Natural killer cell (primary cell): ENCODE measurements at regions not wholly inside any gene's neighbourhood (a gene's known extent, or its start where the extent isn't known, plus 50 kb on each side); places are given as distances from the start of the nearest gene placed in this dataset.

Source experiments
- ATAC-seq, 3 donors: fragments of 150-1000 bp in 2 of 3; fragments of 200-7000 bp in 1 of 3; cut with Tn5 transposase; 1 replicate in 1 of 3; 2 replicates in 2 of 3; pipeline ENCODE4 v1.10.0; 2021; ENCODE audit warnings: mild to moderate bottlenecking in 2 of 3, moderate library complexity in 2 of 3
- DNase-seq, 2 donors: peaks; one replicate each; pipeline versions ENCODE4 v3.0.0 to v3.0.0-alpha.2; 2013 to 2021; ENCODE audit warnings: mixed read lengths in 1 of 2
- H3K27ac ChIP-seq: one replicate; pipeline ENCODE4 v1.5.1; 2013; ENCODE audit warnings: mild to moderate bottlenecking, low read length
- H3K27me3 ChIP-seq: one replicate; pipeline ENCODE4 v1.6.1; 2013; ENCODE audit warnings: low read length; ENCODE audit not compliant: control insufficient read depth, insufficient read depth
- H3K36me3 ChIP-seq: one replicate; pipeline ENCODE4 v1.6.1; 2013; ENCODE audit warnings: low read length; ENCODE audit not compliant: control insufficient read depth, insufficient read depth
- H3K4me1 ChIP-seq: one replicate; pipeline ENCODE4 v1.6.1; 2013; ENCODE audit warnings: low read length; ENCODE audit not compliant: control insufficient read depth, insufficient read depth
- H3K4me3 ChIP-seq: one replicate; pipeline ENCODE4 v1.5.1; 2013; ENCODE audit warnings: low read length
- H3K9me3 ChIP-seq: one replicate; pipeline ENCODE4 v1.6.1; 2013; ENCODE audit warnings: low read length; ENCODE audit not compliant: control insufficient read depth, insufficient read depth
- H3K27ac Mint-ChIP-seq, 2 donors: one replicate each; pipeline ENCODE4 v1.8.0; 2022; ENCODE audit warnings: mild to moderate bottlenecking in 2 of 2, mixed read lengths in 2 of 2, moderate library complexity in 1 of 2
- H3K27me3 Mint-ChIP-seq, 2 donors: one replicate each; pipeline ENCODE4 v1.8.0; 2022; ENCODE audit warnings: low read depth in 2 of 2, mixed read lengths in 2 of 2
- H3K36me3 Mint-ChIP-seq: one replicate; pipeline ENCODE4 v1.8.0; 2022; ENCODE audit warnings: mixed read lengths
- H3K4me1 Mint-ChIP-seq, 2 donors: one replicate each; pipeline ENCODE4 v1.8.0; 2022; ENCODE audit warnings: mixed read lengths in 2 of 2
- H3K4me3 Mint-ChIP-seq: one replicate; pipeline ENCODE4 v1.8.0; 2022; ENCODE audit warnings: mild to moderate bottlenecking, moderate library complexity, mixed read lengths
- H3K9me3 Mint-ChIP-seq, 2 donors: one replicate each; pipeline ENCODE4 v1.8.0; 2022; ENCODE audit warnings: mixed read lengths in 2 of 2
- CTCF ChIP-seq: fragments of 200-600 bp; IDR thresholded peaks from one replicate; pipeline ENCODE4 v1.8.0; 2022; ENCODE audit warnings: antibody characterized with exemption
- WGBS: methylation state at CpG from one replicate; pipeline ENCODE4 v1.1.7; 2013; ENCODE audit warnings: missing lambda C conversion rate; ENCODE audit not compliant: insufficient coverage; 5-methylcytosine and 5-hydroxymethylcytosine counted together
- intact Hi-C: fragments of 100-400 bp; cut with micrococcal nuclease; formaldehyde crosslinking; loops from one replicate; pipeline ENCODE4 v1.14.2; 2022

GRCh38 chr5:86824637-86825036 lies 206.9 kb downstream of the COX7C start:
- no peak for TF ChIP-seq CTCF
- Mint-ChIP-seq H3K4me3 (no peak overlapping the region), H3K27me3 (no peaks in the 10 kb centered on the region), H3K36me3 (no peaks in the 10 kb centered on the region), H3K9me3 (peaks cover 0 to 6% of the 10 kb centered on the region in 2 donors), H3K27ac (no peak overlapping the region), H3K4me1 (no peaks in the 10 kb centered on the region)
- Histone ChIP-seq H3K4me1 (no peaks in the 10 kb centered on the region), H3K27ac (no peak overlapping the region), H3K36me3 (no peaks in the 10 kb centered on the region), H3K4me3 (no peak overlapping the region), H3K27me3 (no peaks in the 10 kb centered on the region), H3K9me3 (no peaks in the 10 kb centered on the region)
- ATAC-seq (no peak), DNase-seq (no peak)
- intact Hi-C loops = no loop called here
- 69% methylated on average over 1 of the region's 2 CpGs for WGBS

GRCh38 chr5:86831128-86831527 lies 213.4 kb downstream of the COX7C start:
- no peaks in the 10 kb centered on the region for H3K27me3 Mint-ChIP-seq

GRCh38 chr5:86833868-86834267 lies 216.1 kb downstream of the COX7C start:
- Histone ChIP-seq H3K4me3 (no peak overlapping the region), H3K4me1 (no peaks in the 10 kb centered on the region), H3K27ac (no peak overlapping the region), H3K9me3 (no peaks in the 10 kb centered on the region), H3K36me3 (no peaks in the 10 kb centered on the region), H3K27me3 (no peaks in the 10 kb centered on the region)
- no peaks in the 10 kb centered on the region for H3K36me3 Mint-ChIP-seq
- intact Hi-C loops = no loop called here
- WGBS = 100% methylated on average over 1 of the region's 1 CpG
- H3K27ac Mint-ChIP-seq = no peak overlapping the region
- TF ChIP-seq CTCF = no peak
- ATAC-seq (no peak), DNase-seq (no peak)
- H3K27me3 Mint-ChIP-seq = no peaks in the 10 kb centered on the region
- H3K9me3 Mint-ChIP-seq = peaks cover 4 to 7% of the 10 kb centered on the region in 2 donors
- H3K4me3 Mint-ChIP-seq = no peak overlapping the region
- H3K4me1 Mint-ChIP-seq = no peaks in the 10 kb centered on the region

More at GRCh38 chr5:86831128-86831527, 213.4 kb downstream of the COX7C start:
- Mint-ChIP-seq H3K27ac (no peak overlapping the region), H3K4me3 (no peak overlapping the region), H3K9me3 (peaks cover 7% of the 10 kb centered on the region in 2 donors), H3K4me1 (no peaks in the 10 kb centered on the region), H3K36me3 (no peaks in the 10 kb centered on the region)
- Histone ChIP-seq H3K9me3 (no peaks in the 10 kb centered on the region), H3K4me1 (no peaks in the 10 kb centered on the region), H3K4me3 (no peak overlapping the region), H3K27me3 (no peaks in the 10 kb centered on the region), H3K27ac (no peak overlapping the region), H3K36me3 (no peaks in the 10 kb centered on the region)
- DNase-seq = no peak
- intact Hi-C loops = no loop called here
- no peak for ATAC-seq
- TF ChIP-seq CTCF = no peak

GRCh38 chr5:86837610-86838009 lies 219.9 kb downstream of the COX7C start:
- ATAC-seq = no peak
- H3K9me3 Mint-ChIP-seq = peaks cover 2 to 3% of the 10 kb centered on the region in 2 donors
- no peaks in the 10 kb centered on the region for H3K4me1 ChIP-seq
- no peaks in the 10 kb centered on the region for H3K27me3 Mint-ChIP-seq
- DNase-seq = no peak
- H3K36me3 Mint-ChIP-seq = no peaks in the 10 kb centered on the region
- WGBS = 40% methylated on average over 1 of the region's 2 CpGs
- no peak for TF ChIP-seq CTCF
- H3K27ac ChIP-seq = no peak overlapping the region
- H3K4me1 Mint-ChIP-seq = no peaks in the 10 kb centered on the region
- no peak overlapping the region for H3K4me3 ChIP-seq
- H3K27ac Mint-ChIP-seq = no peak overlapping the region
- no peaks in the 10 kb centered on the region for H3K36me3 ChIP-seq
- intact Hi-C loops = no loop called here
- no peaks in the 10 kb centered on the region for H3K27me3 ChIP-seq
- H3K9me3 ChIP-seq = no peaks in the 10 kb centered on the region
- no peak overlapping the region for H3K4me3 Mint-ChIP-seq
